ENCODE measurements at regions not wholly inside any gene's neighbourhood (a gene's known extent, or its start where the extent isn't known, plus 50 kb on each side); places are given as distances from the start of the nearest gene placed in this dataset.

GRCh38 chr6:16948396-16948795, 153.5 kb upstream of the STMND1 start:
- intact Hi-C loops (cut with micrococcal nuclease; ENCODE audit: unreplicated experiment), result no loop called here
- ATAC-seq (no peak), FAIRE-seq (no peak), DNase-seq (ENCODE audit: low read depth, low spot score) (no peak)
- H3K9ac ChIP-seq (ENCODE audit: control insufficient read depth, insufficient read depth, low read length), result no peak overlapping the region
- CTCF ChIA-PET, result no interaction called here
- 21% methylated on average over 2 of the region's 2 CpGs for WGBS (ENCODE audit: insufficient coverage, insufficient replicate concordance, low lambda C conversion rate, missing lambda C conversion rate)
- no peaks in the 10 kb centered on the region; the same call in 2 of the 3 replicates for H3K9me3 ChIP-seq (replicated peaks; ENCODE audit: control insufficient read depth, insufficient read depth, low read length)
- in situ Hi-C loops (cut with MboI), result no loop called here
- SMC1A ChIA-PET (ENCODE audit: uncharacterized antibody, unreplicated experiment), result no interaction called here
- H3K4me3 ChIP-seq, result no peak overlapping the region
- no peaks in the 10 kb centered on the region for H3K4me1 ChIP-seq (ENCODE audit: control insufficient read depth, insufficient read depth, low read length)
- POLR2A ChIA-PET, result no interaction called here
- no peaks in the 10 kb centered on the region for H4K20me1 ChIP-seq (ENCODE audit: control insufficient read depth, insufficient read depth)
- peaks cover 0 to 7% of the 10 kb centered on the region in 2 experiments; a peak in 2 of 4 replicates for H3K27me3 ChIP-seq (replicated peaks in 1 of 2; ENCODE audit: control insufficient read depth in 2 of 2, insufficient read depth in 2 of 2, low read length in 1 of 2)
- H3K79me2 ChIP-seq (ENCODE audit: control insufficient read depth, insufficient read depth, low read length), result no peaks in the 10 kb centered on the region
- no peak overlapping the region for H3K4me2 ChIP-seq (ENCODE audit: control insufficient read depth, insufficient read depth)
- no peaks in the 10 kb centered on the region for H3K36me3 ChIP-seq (ENCODE audit: control insufficient read depth in 2 of 2, insufficient read depth in 2 of 2, low read length in 1 of 2)
- H3K27ac ChIP-seq (ENCODE audit: control insufficient read depth, insufficient read depth), result no peak overlapping the region
- BruUV-seq (replicated peaks), result no TSS peak
- RAD21 ChIA-PET (ENCODE audit: unreplicated experiment), result no interaction called here
- no peak overlapping the region for H2AFZ ChIP-seq (ENCODE audit: control insufficient read depth, low read depth, low read length)
- TF ChIP-seq, protein P1, sequence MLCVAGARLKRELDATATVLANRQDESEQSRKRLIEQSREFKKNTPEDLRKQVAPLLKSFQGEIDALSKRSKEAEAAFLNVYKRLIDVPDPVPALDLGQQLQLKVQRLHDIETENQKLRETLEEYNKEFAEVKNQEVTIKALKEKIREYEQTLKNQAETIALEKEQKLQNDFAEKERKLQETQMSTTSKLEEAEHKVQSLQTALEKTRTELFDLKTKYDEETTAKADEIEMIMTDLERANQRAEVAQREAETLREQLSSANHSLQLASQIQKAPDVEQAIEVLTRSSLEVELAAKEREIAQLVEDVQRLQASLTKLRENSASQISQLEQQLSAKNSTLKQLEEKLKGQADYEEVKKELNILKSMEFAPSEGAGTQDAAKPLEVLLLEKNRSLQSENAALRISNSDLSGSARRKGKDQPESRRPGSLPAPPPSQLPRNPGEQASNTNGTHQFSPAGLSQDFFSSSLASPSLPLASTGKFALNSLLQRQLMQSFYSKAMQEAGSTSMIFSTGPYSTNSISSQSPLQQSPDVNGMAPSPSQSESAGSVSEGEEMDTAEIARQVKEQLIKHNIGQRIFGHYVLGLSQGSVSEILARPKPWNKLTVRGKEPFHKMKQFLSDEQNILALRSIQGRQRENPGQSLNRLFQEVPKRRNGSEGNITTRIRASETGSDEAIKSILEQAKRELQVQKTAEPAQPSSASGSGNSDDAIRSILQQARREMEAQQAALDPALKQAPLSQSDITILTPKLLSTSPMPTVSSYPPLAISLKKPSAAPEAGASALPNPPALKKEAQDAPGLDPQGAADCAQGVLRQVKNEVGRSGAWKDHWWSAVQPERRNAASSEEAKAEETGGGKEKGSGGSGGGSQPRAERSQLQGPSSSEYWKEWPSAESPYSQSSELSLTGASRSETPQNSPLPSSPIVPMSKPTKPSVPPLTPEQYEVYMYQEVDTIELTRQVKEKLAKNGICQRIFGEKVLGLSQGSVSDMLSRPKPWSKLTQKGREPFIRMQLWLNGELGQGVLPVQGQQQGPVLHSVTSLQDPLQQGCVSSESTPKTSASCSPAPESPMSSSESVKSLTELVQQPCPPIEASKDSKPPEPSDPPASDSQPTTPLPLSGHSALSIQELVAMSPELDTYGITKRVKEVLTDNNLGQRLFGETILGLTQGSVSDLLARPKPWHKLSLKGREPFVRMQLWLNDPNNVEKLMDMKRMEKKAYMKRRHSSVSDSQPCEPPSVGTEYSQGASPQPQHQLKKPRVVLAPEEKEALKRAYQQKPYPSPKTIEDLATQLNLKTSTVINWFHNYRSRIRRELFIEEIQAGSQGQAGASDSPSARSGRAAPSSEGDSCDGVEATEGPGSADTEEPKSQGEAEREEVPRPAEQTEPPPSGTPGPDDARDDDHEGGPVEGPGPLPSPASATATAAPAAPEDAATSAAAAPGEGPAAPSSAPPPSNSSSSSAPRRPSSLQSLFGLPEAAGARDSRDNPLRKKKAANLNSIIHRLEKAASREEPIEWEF (IDR thresholded peaks at IDR 0.05; ENCODE audit: insufficient replicate concordance, low read depth, low read length), result no peak
- TF ChIP-seq, protein P2, sequence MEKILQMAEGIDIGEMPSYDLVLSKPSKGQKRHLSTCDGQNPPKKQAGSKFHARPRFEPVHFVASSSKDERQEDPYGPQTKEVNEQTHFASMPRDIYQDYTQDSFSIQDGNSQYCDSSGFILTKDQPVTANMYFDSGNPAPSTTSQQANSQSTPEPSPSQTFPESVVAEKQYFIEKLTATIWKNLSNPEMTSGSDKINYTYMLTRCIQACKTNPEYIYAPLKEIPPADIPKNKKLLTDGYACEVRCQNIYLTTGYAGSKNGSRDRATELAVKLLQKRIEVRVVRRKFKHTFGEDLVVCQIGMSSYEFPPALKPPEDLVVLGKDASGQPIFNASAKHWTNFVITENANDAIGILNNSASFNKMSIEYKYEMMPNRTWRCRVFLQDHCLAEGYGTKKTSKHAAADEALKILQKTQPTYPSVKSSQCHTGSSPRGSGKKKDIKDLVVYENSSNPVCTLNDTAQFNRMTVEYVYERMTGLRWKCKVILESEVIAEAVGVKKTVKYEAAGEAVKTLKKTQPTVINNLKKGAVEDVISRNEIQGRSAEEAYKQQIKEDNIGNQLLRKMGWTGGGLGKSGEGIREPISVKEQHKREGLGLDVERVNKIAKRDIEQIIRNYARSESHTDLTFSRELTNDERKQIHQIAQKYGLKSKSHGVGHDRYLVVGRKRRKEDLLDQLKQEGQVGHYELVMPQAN (conservative IDR thresholded peaks at IDR 0.05), result no peak
- no peak for TF ChIP-seq TCF3 (IDR thresholded peaks at IDR 0.05; ENCODE audit: borderline replicate concordance, insufficient read depth, low read depth, low read length)
- TF ChIP-seq SIN3A (IDR thresholded peaks at IDR 0.05; ENCODE audit: low read depth, low read length), result no peak
- no peak for TF ChIP-seq NR2C1 (IDR thresholded peaks at IDR 0.05)
- TF ChIP-seq HDAC6 (IDR thresholded peaks at IDR 0.05; ENCODE audit: unreplicated experiment), result no peak
- no peak for TF ChIP-seq BACH1 (IDR thresholded peaks at IDR 0.05; ENCODE audit: borderline replicate concordance)
- no peak for TF ChIP-seq ZBTB33 (IDR thresholded peaks at IDR 0.05)
- TF ChIP-seq CHD1 (IDR thresholded peaks at IDR 0.05; ENCODE audit: low read depth, low read length), result no peak
- TF ChIP-seq MYB (IDR thresholded peaks at IDR 0.05; ENCODE audit: borderline replicate concordance, low read depth, low read length), result no peak
- no peak for TF ChIP-seq POU2F2 (IDR thresholded peaks at IDR 0.05; ENCODE audit: borderline replicate concordance, low read depth, low read length)
- TF ChIP-seq DPF2 (IDR thresholded peaks at IDR 0.05), result no peak
- no peak for TF ChIP-seq MAX (IDR thresholded peaks at IDR 0.05; ENCODE audit: low read depth, low read length)
- TF ChIP-seq ZZZ3 (IDR thresholded peaks at IDR 0.05; ENCODE audit: control insufficient read depth, insufficient read length, low read depth), result no peak
- no peak for TF ChIP-seq FOXM1 (IDR thresholded peaks at IDR 0.05; ENCODE audit: low read depth, low read length)
- no peak for TF ChIP-seq ATF7 (IDR thresholded peaks at IDR 0.05; ENCODE audit: low read depth)
- TF ChIP-seq SUPT20H (IDR thresholded peaks at IDR 0.05; ENCODE audit: borderline replicate concordance, control insufficient read depth, low read depth, low read length), result no peak
- no peak for TF ChIP-seq ESRRA (IDR thresholded peaks at IDR 0.05; ENCODE audit: low read length)
